Stimulated activated naive B cell treated with anti-CD40 and anti-IgM and Interleukin-4, amounts not matched to agents 10 μg/mL and 1 μg/mL and 100 μg/mL, for 72 hours (primary cell): ENCODE measurements at regions not wholly inside any gene's neighbourhood (a gene's known extent, or its start where the extent isn't known, plus 50 kb on each side); places are given as distances from the start of the nearest gene placed in this dataset.
A peak's percentile ranks its signal among the peaks of the same experiment; 100 is the strongest.

ENCODE experiments used
- ATAC-seq, 2 donors: fragments of 150-1000 bp; cut with Tn5 transposase; replicated peaks; 2 replicates each; pipeline ENCODE4 v1.10.0; 2021; ENCODE audit warnings: moderate library complexity in 1 of 2
- DNase-seq: peaks from one replicate; pipeline ENCODE4 v3.0.0; 2021
- H3K27ac Mint-ChIP-seq: one replicate; pipeline ENCODE4 v1.8.0; 2022; ENCODE audit warnings: mild to moderate bottlenecking, mixed read lengths
- H3K27me3 Mint-ChIP-seq, 2 donors: one replicate each; pipeline ENCODE4 v1.8.0; 2022; ENCODE audit warnings: mixed read lengths in 2 of 2
- H3K36me3 Mint-ChIP-seq, 2 donors: one replicate each; pipeline ENCODE4 v1.8.0; 2022; ENCODE audit warnings: mixed read lengths in 2 of 2, mild to moderate bottlenecking in 1 of 2
- H3K4me1 Mint-ChIP-seq, 2 donors: one replicate each; pipeline ENCODE4 v1.8.0; 2022; ENCODE audit warnings: mixed read lengths in 2 of 2, mild to moderate bottlenecking in 1 of 2
- H3K4me3 Mint-ChIP-seq, 2 donors: one replicate each; pipeline ENCODE4 v1.8.0; 2022; ENCODE audit warnings: mild to moderate bottlenecking in 2 of 2, mixed read lengths in 2 of 2, moderate library complexity in 1 of 2
- H3K9me3 Mint-ChIP-seq, 2 donors: one replicate each; pipeline ENCODE4 v1.8.0; 2022; ENCODE audit warnings: mixed read lengths in 2 of 2, mild to moderate bottlenecking in 1 of 2

DNA sequence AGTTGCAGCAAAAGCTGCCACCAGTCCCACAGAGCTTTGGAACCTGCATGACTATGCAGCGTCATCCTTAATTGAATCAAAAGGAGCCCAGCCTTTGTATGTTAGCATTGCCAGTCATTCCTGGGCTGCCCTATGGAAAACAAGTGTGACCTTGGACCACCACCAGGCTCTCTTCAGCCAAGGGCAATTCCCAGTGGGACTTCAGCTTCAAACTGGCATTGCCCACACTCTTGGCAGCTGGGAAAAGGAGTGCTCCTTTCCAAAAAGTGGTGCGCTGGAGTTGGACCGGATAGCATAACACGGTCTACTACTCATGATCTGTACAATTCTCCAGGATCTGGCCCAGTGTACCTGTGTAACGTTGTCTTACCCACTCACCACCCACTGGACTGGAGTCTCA is 259.5 kb downstream of the MREG start:
- no peak overlapping the region for H3K4me3 Mint-ChIP-seq
- no peak overlapping the region for H3K27ac Mint-ChIP-seq
- H3K36me3 Mint-ChIP-seq = no peaks in the 10 kb centered on the region
- ATAC-seq (no peak), DNase-seq (no peak)
- H3K4me1 Mint-ChIP-seq = peaks cover 0 to 15% of the 10 kb centered on the region in 2 donors
- peaks cover 11 to 15% of the 10 kb centered on the region in 2 donors for H3K27me3 Mint-ChIP-seq
- H3K9me3 Mint-ChIP-seq = no peaks in the 10 kb centered on the region

DNA sequence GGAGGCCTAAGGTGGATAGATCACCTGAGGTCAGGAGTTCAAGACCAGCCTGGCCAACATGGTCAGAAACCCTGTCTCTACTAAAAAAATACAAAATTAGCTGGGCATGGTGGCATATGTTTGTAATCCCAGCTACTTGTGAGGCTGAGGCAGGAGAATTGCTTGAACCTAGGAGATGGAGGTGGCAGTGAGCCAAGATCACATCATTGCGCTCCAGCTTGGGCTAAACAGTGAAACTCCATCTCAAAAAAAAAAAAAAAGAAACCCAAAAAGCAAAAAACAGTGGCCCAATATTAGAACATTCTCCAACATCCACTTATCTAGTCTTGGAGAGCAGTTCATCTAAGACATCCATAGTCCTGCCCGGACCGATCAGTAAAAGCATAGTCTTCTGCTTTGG is 260.4 kb downstream of the MREG start:
- ATAC-seq (no peak), DNase-seq (no peak)
- H3K27ac Mint-ChIP-seq = no peak overlapping the region
- H3K9me3 Mint-ChIP-seq = no peaks in the 10 kb centered on the region
- no peak overlapping the region for H3K4me3 Mint-ChIP-seq
- no peaks in the 10 kb centered on the region for H3K36me3 Mint-ChIP-seq
- H3K27me3 Mint-ChIP-seq = peaks cover 11 to 20% of the 10 kb centered on the region in 2 donors
- H3K4me1 Mint-ChIP-seq = peaks cover 0 to 16% of the 10 kb centered on the region in 2 donors

DNA sequence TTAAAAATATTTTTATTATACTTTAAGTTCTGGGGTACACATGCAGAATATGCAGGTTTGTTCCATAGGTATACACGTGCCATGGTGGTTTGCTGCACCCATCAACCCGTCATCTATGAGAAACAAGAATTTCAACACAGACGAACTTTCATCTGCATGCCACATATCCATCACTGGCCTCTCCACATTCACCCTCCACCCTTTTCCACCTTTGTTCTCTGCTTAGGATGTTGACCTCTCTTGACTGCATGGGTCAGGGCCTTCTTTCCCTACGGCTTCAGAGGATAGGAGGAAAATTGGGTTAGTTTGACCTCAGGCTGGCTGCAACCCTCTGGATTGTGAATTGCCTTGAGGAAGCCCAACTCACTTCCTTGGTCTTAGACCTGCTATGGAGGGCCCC is 260.9 kb downstream of the MREG start:
- no peak overlapping the region for H3K4me3 Mint-ChIP-seq
- H3K9me3 Mint-ChIP-seq = no peaks in the 10 kb centered on the region
- H3K4me1 Mint-ChIP-seq = peaks cover 0 to 16% of the 10 kb centered on the region in 2 donors
- ATAC-seq (no peak), DNase-seq (no peak)
- no peak overlapping the region for H3K27ac Mint-ChIP-seq
- peaks cover 11 to 20% of the 10 kb centered on the region in 2 donors for H3K27me3 Mint-ChIP-seq
- no peaks in the 10 kb centered on the region for H3K36me3 Mint-ChIP-seq

DNA sequence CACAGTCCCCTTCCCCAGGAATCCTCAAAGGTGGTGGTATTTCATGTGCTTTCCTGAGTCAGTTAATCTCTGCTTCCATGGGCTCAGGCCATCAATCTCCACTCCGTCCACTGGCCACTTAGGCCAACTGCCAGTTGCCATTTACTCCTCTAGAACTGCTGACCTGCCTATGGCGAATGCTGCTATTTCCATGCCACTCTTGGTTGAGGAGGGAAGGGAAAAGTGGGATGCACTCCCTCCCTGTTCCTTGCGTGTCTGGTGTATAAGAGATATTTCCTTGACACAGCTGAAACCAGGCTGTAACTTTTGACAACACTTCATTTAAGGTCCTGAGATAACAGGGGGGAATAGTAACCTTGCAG is 261.5 kb downstream of the MREG start:
- Mint-ChIP-seq H3K27me3 (peaks cover 11 to 20% of the 10 kb centered on the region in 2 donors), H3K4me3 (no peak overlapping the region), H3K4me1 (peaks cover 0 to 16% of the 10 kb centered on the region in 2 donors), H3K9me3 (no peaks in the 10 kb centered on the region), H3K27ac (no peak overlapping the region), H3K36me3 (no peaks in the 10 kb centered on the region)
- ATAC-seq = no peak
- no peak for DNase-seq

DNA sequence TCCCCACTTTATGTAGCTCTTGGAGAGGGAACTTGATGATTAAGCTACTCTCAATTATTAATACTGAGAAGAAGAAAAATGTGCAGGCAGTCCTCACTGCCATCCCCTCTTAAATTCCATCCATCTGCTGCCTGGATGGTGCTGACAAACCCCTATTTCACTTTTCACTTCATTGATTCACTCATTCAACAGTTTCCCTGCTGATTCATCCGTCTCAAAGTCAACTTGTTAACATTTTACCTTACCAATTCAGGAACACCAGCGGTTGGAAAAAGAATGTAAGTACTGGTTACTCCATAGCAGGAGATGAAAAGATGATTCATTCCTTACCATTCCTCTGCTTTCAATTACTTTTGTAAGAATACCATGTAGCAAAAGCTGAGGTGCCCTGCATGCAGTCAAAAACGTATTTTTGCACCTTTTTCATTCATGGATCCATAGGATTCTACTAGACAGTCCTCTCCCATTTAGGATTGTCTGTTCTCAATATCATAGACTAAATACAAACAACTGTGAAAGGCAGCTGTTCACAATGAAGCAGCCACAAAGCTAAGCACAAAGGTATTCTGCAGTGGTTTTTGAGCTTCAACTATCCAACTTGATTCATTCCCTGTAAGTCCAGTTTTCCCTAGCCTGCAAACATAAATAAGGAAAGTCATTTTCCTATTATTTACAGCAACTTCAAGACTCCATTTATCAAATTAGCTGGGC is 262.0 kb downstream of the MREG start:
- peaks cover 15 to 20% of the 10 kb centered on the region in 2 donors for H3K27me3 Mint-ChIP-seq
- no peaks in the 10 kb centered on the region for H3K36me3 Mint-ChIP-seq
- H3K9me3 Mint-ChIP-seq = no peaks in the 10 kb centered on the region
- ATAC-seq (no peak), DNase-seq (no peak)
- H3K27ac Mint-ChIP-seq = no peak overlapping the region
- H3K4me1 Mint-ChIP-seq = peaks cover 0 to 16% of the 10 kb centered on the region in 2 donors
- no peak overlapping the region for H3K4me3 Mint-ChIP-seq

DNA sequence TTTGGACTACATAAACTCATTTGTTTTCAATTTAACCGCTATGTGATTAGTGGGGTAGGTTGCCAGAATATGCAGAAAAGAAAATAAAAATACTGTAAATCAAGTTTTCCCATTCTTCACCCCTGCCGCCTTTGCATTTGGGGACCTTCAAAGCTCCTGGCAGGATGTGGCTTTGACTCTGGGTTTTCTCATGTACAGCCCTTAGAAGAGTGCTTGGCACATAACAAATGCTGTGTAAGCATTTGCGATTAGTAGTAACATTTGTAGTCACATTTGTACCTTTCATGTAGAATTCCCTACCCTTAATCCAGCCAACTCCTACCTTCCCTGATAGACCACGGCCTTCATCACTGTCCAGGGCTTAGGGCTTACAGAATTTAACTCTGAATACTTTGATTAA is 262.6 kb downstream of the MREG start:
- Mint-ChIP-seq H3K9me3 (no peaks in the 10 kb centered on the region), H3K4me3 (no peak overlapping the region), H3K4me1 (peaks cover 0 to 16% of the 10 kb centered on the region in 2 donors), H3K27ac (no peak overlapping the region), H3K27me3 (peaks cover 16 to 20% of the 10 kb centered on the region in 2 donors), H3K36me3 (no peaks in the 10 kb centered on the region)
- no peak for ATAC-seq
- DNase-seq = no peak

DNA sequence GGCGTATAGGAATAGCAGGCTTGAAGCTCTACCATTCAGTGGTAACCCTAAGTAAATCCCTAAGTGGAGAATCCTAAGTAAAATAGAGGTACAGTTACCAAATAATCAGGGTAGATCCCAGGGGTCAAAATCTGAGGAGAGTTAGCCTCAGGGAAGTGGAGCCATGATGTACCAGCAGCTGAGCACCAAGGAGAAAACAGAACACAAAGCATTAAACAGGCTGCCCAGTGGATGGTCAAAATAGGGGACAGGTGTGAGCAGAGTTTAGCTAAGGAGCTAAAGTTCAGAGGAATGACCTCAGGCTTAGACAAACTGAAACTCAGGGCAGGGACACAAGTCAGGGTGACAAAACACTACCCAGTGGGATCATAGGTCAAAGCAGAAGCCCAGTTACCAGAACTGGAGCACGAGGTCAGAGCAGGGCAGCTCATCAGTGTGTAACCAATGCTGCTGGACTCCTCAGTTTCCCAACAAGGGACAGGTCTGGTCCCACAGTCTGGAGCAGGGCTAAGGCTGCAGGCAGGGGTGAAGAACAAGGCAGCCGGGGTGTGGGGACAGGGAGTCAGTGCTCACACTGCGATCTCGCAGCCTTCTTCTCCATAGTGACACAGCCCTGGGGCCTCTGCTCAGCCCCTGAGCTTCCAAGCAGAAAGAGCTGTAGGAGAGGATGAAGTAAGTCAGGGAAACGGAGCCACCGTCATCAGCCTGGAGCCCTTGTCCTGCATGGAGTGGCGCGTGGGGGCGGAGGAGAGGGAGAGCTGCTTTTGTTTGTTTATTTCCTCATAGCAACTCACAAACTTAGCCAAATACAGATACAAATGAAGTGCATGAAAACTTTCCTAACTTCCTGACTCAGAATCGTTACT is 264.0 kb downstream of the MREG start:
- Mint-ChIP-seq H3K27me3 (peaks cover 9 to 14% of the 10 kb centered on the region in 2 donors), H3K9me3 (no peaks in the 10 kb centered on the region), H3K4me3 (no peak overlapping the region), H3K4me1 (peaks cover 0 to 16% of the 10 kb centered on the region in 2 donors), H3K36me3 (no peaks in the 10 kb centered on the region), H3K27ac (no peak overlapping the region)
- ATAC-seq (peak; percentile 12 to 41), DNase-seq (no peak)

DNA sequence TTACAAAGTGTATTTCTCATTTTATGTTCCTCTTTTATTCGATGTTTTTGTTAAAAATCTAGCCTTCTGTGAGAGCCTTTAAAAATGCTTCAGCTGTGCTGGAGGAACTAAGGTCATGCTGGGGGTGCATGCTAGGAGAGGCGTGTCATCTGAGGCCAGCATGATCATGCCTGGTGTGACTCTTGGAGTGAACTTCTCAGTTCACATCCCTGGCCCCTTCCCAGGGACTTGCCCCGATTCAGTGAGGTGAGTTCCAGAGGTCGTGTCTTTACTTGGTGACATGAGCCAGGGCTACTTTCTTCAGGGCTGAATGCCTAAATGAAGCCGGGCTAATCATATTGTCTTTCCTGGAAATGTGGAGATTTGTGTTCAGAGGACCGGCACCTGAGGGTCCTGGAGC is 264.9 kb downstream of the MREG start:
- no peaks in the 10 kb centered on the region for H3K9me3 Mint-ChIP-seq
- H3K4me1 Mint-ChIP-seq = peaks cover 0 to 16% of the 10 kb centered on the region in 2 donors
- H3K27ac Mint-ChIP-seq = no peak overlapping the region
- ATAC-seq (no peak), DNase-seq (no peak)
- H3K4me3 Mint-ChIP-seq = no peak overlapping the region
- no peaks in the 10 kb centered on the region for H3K36me3 Mint-ChIP-seq
- H3K27me3 Mint-ChIP-seq = peaks cover 9 to 14% of the 10 kb centered on the region in 2 donors

DNA sequence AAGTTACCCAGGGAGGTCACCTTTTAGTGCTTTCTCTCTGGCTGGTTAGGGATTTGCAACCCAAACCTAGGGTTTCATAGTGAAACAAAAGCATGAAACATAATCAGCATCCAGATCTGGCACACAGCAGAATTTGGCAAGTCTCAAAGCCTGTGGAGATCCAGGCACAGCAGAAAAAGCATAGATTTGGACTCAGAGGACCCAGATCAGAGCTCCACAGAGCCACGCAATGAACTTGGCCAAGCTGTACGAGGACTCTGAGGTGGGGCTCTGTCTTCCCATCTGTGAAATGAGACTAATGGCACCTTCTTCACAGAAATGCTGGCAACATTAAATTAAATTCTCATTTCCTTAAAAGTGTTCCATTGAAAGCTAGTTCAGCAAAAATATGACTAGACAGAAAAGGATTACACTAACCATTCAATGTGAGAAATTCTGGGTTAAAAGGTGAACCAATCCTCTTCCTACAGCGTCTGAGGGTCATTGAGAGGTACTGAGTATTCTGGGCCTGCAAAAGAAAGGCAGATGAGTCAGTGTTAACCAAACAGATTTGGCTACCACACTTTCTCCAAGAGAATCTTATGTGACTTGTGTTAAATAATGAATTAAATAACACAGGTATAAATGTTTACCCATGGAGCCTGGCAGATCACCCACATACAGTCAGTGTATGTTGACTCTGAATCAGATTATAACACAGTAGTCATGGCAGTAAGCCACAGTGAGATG is 266.3 kb downstream of the MREG start:
- H3K9me3 Mint-ChIP-seq = no peaks in the 10 kb centered on the region
- H3K4me3 Mint-ChIP-seq = no peak overlapping the region
- no peak for DNase-seq
- ATAC-seq = peak in 1 of 2 donors; percentile 30
- peaks cover 0 to 16% of the 10 kb centered on the region in 2 donors for H3K4me1 Mint-ChIP-seq
- H3K27me3 Mint-ChIP-seq = peaks cover 8 to 13% of the 10 kb centered on the region in 2 donors
- no peaks in the 10 kb centered on the region for H3K36me3 Mint-ChIP-seq
- no peak overlapping the region for H3K27ac Mint-ChIP-seq

DNA sequence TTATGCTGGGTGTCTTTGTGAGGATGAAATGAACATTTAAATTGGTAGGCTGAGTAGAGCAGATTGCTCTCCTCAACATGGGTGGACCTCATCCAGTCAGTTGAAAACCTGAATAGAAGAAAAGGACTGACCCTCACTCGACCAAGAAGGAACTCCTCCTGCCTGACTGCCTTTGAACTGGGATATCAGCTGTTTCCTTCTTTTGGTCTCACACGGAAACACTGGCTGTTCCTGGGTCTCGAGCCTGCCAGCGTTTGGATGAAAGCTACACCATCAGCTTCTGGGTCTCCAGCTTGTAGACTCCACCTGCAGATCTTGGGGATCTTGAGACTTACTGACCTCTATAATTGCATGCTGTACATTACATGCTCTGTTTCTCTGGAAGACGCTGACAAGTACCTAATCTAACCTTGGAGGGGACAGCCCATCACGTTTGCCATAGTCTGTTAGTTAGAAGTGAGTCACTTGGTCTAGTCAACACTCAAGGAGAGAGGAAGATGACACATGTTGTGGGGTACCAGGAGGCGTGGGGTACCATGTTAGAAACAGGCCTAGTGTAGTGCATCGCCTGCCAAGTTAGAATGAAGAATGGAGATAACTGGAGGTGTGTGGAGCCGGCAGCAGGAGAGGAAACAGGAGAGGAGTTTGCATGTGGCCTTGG is 267.0 kb downstream of the MREG start:
- peaks cover 5 to 8% of the 10 kb centered on the region in 2 donors for H3K27me3 Mint-ChIP-seq
- DNase-seq (no peak), ATAC-seq (peak; percentile 33 to 52)
- no peak overlapping the region for H3K27ac Mint-ChIP-seq
- H3K4me1 Mint-ChIP-seq = peaks cover 0 to 15% of the 10 kb centered on the region in 2 donors
- H3K4me3 Mint-ChIP-seq = no peak overlapping the region
- H3K9me3 Mint-ChIP-seq = no peaks in the 10 kb centered on the region
- H3K36me3 Mint-ChIP-seq = no peaks in the 10 kb centered on the region

DNA sequence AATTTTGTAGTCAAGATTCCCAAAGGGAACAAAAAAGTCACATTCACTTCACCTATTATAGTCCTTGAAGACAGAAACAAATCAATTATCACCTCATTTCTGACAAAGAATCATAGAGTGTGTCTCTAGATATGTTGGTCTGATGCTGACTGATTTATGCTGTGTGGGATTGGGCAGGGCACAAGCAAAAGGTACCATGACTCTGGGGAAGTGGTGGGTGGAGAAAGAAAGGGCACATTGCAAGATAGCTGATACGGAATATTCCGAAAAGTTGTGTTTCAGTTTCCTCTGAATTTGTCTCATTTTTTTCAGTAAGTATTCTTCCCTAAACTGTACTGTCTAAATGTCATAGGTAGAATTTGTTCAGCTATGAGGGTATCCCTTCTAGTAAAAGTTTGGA is 268.0 kb downstream of the MREG start:
- H3K4me1 Mint-ChIP-seq = peaks cover 0 to 11% of the 10 kb centered on the region in 2 donors
- peaks cover 5 to 18% of the 10 kb centered on the region in 2 donors for H3K27me3 Mint-ChIP-seq
- no peaks in the 10 kb centered on the region for H3K36me3 Mint-ChIP-seq
- H3K4me3 Mint-ChIP-seq = peak overlapping the region in 1 of 2 donors; percentile 7
- peaks cover 0 to 2% of the 10 kb centered on the region in 2 donors for H3K9me3 Mint-ChIP-seq
- DNase-seq (no peak), ATAC-seq (peak; percentile 48 to 56)
- no peak overlapping the region for H3K27ac Mint-ChIP-seq

DNA sequence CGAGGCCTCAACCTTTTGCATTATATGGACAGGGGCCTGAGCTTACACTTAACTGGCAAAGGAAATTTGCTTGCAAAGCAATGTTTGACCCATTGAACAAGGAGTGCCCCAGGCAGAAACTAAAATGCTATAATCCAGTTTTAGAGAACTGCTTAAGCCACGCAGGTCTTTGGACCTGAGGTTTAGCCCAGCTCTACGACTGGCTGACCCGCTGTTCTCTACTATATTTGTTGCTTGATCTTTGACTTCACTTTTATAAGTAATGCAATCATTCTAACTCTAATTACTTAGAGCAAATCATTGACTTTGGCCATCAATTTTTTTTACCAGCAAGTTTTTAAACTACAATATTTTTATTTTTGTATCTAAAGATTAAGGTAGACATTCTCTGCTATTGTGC is 268.8 kb downstream of the MREG start:
- Mint-ChIP-seq H3K4me3 (no peak overlapping the region), H3K4me1 (peaks cover 0 to 8% of the 10 kb centered on the region in 2 donors), H3K27ac (no peak overlapping the region), H3K36me3 (no peaks in the 10 kb centered on the region), H3K27me3 (peaks cover 5 to 26% of the 10 kb centered on the region in 2 donors), H3K9me3 (peaks cover 0 to 2% of the 10 kb centered on the region in 2 donors)
- ATAC-seq (no peak), DNase-seq (no peak)

DNA sequence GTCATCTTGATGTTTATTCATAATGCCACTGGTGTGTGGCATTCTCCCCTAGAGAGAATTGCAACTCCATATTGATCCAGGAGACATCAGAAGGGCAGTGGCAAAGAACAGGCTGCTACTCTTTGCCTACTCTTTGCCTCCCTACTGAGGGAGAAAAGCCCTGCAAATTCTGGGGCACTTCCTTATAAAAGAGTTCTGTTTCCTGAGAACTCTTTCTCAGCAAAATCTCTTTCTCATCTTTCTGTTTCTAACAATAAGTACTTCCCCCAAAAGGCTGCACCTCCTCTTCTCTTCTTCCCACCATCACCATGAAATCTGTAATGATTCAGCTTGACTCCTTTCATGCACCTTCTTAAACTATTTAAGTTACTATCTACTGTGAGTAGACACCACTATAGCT is 270.3 kb downstream of the MREG start:
- Mint-ChIP-seq H3K9me3 (peaks cover 0 to 2% of the 10 kb centered on the region in 2 donors), H3K36me3 (no peaks in the 10 kb centered on the region), H3K4me3 (no peak overlapping the region), H3K27me3 (peaks cover 12 to 28% of the 10 kb centered on the region in 2 donors), H3K27ac (no peak overlapping the region), H3K4me1 (no peaks in the 10 kb centered on the region)
- DNase-seq (no peak), ATAC-seq (no peak)

DNA sequence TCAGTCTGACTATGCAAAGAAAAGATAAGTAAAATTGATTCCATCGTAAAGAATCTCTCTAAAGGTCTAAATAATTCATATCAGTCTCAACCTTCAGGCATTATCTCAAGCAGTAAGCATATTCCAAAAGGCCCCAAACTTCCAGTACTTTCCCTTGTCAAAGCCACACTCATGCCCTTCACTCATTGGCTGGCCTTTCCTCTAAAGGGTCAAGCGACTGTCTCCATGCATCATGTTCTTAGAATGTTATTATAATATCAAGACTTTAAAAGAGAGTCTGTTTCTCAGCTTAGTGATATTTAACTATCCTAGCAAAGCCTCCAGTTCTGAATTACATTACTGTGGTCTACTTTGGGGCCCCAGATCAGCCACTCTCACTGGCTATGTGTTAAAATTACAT is 271.3 kb downstream of the MREG start:
- H3K27ac Mint-ChIP-seq = no peak overlapping the region
- DNase-seq (no peak), ATAC-seq (no peak)

More for the DNA sequence above, 271.3 kb downstream of the MREG start:
- H3K9me3 Mint-ChIP-seq = peaks cover 0 to 2% of the 10 kb centered on the region in 2 donors
- H3K27me3 Mint-ChIP-seq = peaks cover 20 to 36% of the 10 kb centered on the region in 2 donors
- no peaks in the 10 kb centered on the region for H3K36me3 Mint-ChIP-seq
- H3K4me1 Mint-ChIP-seq = no peaks in the 10 kb centered on the region
- no peak overlapping the region for H3K4me3 Mint-ChIP-seq
